GM19240 (cell line): ENCODE measurements at regions not wholly inside any gene's neighbourhood (a gene's known extent, or its start where the extent isn't known, plus 50 kb on each side); places are given as distances from the start of the nearest gene placed in this dataset.

Experiments used
- DNase-seq: peaks from one replicate; pipeline ENCODE4 v3.0.0; 2011; ENCODE audit warnings: low spot score; ENCODE audit not compliant: insufficient read length

DNA sequence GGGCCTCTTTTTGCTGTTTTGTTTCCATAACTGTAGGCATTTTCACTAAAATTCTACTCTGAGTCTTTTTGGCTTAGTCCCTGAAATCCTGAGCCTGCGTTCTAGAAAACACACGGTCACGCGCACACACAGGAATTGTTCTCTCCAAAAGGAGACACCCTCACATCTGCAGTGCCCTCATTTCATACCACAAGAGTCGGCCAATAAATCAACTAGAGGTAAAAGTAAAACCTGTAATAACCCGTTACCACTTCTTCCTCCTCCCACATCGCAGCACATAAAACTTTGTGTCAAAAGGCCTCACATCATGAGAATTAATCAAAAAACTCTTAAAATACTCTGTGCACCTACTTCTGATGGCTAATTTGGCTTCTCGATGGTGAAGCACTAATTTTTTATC lies 133.3 kb upstream of the MGMT start:
- no peak for DNase-seq

DNA sequence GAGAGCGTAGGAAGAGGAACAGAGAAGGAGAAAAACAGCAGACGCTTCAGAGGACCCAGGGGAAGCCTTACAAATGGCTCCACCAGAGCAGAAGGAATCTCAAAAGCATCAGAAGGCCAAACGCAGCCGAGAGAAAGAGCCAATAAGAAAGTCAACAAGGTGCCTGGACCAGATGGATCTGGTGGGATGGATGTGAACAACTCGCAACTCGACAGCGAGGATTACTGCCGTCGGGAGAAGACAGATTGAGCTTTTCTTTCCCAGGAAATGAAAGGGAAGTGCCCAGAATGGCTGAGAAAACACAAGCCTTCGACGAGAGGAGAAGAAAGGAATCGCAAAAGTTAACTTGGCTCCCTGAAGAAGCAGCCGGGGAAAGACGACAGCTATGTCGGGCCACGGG lies 132.8 kb upstream of the MGMT start:
- DNase-seq: no peak

DNA sequence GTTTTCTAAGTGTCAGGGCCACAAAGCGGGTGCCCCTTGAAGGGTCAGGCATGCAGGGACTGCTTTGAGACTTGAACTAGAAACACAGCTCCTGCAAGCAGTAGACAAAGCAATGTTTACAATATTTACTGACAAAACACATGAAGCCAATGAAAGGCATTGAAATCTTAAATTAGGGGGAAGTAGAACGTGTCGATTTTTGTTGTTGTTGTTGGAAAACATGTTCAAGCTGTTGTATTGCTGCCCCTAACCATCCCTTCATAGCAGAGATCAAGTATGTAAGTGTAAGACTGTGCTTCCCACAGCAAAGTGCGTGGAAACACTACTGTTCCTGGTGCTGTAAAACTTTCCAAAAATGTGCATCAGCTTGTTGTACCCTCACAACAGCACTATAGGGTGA lies 131.6 kb upstream of the MGMT start:
- DNase-seq: no peak

GRCh38 chr10:129335942-129336341 lies 131.1 kb upstream of the MGMT start:
- no peak for DNase-seq

DNA sequence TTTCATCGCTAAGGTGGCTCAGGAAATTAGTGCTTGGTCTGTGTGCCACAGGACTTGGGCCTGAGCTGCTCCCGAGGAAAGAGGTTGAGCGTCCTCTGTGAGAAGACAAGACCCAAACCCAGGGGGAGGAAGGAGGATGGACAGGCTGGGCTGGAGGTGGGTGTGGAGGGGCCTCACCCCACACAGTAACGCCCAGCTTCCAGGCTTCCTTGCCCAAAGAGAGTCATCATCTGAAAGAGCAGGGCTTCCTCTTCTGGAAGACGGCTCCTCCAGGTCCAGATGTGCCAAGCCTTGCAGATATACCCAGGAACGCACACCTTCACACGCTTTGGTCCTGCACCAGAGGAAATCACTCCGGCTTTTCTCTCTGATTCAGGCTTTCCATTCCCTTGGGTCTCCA lies 127.8 kb upstream of the MGMT start:
- no peak for DNase-seq

GRCh38 chr10:129339841-129340240 lies 127.2 kb upstream of the MGMT start:
- DNase-seq: no peak

DNA sequence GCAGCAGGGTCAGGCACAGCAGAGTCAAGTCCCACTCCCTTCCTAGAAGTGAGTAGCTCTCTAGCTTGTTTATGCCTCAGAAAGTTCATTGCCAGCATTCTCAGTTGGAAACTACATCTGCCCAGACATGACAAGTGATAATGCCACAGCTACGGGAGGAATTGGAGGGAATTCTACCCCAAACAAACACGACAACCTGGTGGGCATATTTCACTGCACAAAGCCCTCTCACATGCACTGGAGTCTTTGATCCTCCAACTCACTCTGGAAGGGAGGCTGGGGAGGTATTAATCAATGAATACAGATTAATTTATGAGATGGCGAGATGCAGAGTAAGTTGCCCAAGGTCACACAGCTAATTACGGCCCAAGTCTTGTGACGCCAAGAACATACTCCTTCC lies 126.0 kb upstream of the MGMT start:
- no peak for DNase-seq

GRCh38 chr10:129342385-129342784 lies 124.7 kb upstream of the MGMT start:
- DNase-seq: no peak

- DNase-seq: no peak
Observed at GRCh38 chr10:129343141-129343540, 123.9 kb upstream of the MGMT start.

DNA sequence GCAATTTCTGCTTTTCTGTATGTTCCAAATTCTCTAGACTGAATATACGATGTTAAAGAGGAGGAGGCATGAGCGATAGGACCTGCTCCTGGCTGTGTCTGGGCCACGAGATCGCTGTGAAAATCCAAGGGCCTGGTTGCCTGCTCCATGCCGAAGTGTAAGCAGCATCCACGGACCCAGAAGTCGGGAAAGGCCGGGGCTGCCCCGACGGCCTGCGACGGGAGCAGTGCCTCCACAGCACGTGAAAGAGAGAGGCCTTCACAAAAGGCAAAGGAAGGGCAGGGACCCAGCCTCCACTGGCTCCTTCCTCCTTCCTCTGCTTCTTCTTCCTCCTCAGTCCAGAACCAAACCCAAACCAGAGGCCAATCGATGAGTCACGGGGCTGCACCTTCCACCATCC lies 122.9 kb upstream of the MGMT start:
- DNase-seq: no peak

DNA sequence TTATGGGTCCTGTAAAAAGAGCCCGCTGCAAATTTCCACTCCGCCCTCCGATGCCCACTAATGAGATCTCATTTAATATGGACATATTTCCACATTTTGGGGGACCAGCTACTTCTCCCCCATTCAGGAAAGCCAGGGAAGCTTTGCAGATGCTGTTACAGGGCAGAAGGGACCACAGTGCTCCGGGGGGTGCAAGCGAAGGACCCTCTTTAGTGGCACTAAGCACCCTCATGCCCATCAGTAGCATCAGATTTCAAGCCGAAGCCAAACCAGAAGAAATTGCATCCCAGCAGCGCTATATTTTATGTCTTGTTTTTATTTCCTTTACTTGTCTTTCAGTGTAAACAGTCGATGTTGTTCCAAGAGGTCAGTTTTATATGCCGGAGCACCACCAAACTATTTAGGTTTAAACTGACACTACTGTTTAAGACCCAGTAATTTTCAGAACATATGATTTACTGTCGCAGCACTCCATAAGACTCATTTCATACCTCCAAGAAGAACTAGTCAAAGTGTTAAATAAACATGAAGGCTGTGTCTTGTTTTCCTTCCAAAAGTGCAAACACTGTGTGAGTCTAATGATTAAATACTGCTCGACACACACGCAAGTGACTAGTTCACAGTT lies 122.2 kb upstream of the MGMT start:
- DNase-seq: no peak

DNA sequence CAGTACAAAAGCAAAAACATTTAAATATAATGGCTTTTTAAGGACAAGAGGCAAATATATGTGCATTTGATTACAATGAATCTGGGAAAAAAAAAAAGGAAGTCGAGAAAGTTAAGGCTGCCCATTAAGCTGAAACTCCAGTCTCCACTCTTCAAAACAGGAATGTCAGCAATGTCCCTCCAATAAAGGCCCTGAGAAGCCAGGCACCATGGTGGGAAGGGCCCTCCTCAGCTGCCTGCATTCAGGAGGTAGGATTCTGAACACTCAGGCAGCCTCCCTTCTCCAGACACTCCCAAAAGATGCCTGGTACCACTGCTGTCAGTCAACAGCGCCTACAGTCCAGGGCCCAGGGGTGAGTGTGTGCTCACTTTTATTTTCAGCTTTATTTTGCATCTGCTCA lies 121.3 kb upstream of the MGMT start:
- DNase-seq: no peak

DNA sequence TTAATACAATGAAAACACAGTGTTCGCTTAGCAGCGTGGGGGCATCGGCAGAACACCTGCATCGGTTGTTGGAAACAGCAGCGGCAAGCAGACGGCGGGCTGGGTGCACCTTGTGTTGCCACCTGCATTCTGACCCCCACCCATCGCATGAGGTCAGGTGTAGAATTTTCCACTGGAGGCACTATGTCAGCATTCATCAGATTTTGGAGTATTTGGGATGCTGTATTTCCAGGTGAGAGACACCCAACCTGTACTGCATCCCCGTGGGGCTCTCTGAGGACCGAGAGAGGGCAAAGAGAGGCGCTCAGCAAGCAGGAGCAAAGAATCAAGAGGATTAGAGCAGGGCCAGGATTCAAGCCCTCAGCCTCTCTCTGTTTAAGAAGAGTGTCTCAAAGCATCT lies 116.4 kb upstream of the MGMT start:
- DNase-seq: no peak

DNA sequence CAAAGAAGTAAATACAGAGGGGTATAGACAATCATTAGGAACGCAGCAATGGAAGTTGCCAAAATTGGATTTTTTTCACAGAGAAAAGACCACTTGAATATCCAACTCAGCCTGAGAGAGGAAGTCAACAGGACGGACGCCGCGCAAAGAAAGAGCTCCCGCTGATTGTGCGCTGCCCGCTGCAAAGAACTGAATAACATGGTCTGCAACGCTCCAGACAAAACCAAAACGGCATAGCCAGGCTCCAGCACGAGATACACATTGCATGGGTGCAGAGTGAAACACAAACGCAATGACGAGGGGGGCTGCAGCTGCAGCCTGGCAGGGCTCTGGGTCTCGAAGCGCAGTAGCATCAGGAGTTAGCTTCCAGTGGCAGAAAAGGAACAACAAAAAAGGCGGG lies 113.9 kb upstream of the MGMT start:
- no peak for DNase-seq

DNA sequence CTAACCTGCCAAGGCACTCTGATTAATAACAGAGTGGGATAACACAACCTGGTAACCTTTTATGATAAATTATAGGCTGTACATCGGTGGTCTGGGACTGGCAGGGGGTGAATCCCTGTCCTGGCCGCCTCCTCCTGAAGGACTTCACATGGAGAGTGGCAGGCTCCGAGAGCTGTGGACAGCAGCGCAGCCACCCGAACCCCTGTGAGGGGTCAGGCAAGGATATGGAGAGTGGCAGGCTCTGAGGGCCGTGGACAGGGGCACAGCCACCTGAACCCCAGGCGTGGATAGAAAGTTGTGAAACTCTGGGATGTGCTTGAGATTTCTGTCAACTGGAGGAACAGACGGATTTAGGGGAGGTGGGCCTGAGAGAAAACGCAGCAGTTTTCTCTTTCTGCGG lies 107.0 kb upstream of the MGMT start:
- no peak for DNase-seq

GRCh38 chr10:129361676-129362376 lies 105.2 kb upstream of the MGMT start:
- no peak for DNase-seq

DNA sequence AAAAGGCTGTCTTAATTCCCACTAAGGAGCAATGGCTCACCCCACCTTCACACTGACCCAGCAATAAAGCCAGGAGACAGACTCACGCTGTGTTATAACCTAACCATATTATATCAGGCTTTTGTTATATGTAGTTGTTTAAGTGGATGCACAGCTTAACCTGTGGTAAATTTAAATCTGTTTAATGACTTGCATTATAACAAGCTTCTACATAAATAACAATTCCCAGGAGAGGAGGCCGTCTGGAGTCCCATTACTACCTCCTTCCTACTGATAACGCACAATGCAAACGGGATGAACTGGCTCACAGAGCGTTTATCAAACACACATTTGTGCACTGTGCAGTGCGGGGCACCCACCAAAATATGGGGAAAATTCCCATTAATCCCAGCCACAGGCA lies 102.1 kb upstream of the MGMT start:
- DNase-seq: no peak

- no peak for DNase-seq
Observed at GRCh38 chr10:129365767-129366402, 101.2 kb upstream of the MGMT start.

DNA sequence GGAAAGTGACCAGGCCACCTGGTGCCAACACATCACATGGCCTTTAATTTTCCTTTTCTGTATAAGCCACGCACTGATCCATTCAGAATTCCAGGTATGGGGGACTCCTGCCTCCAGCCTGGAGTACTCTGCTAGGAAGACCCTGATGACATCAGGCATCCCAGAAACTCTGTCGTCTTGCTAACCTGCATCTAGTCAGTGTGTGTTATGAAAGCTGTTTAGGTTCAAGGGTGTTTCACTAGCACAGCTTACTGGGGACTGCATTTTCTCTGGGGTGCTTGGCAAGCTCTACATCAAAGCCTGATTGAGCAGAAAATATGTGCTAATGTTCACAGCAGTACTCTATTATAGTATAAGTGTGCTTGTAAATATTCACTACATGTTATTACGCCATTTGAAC lies 100.6 kb upstream of the MGMT start:
- DNase-seq: no peak

- DNase-seq: no peak
Observed at GRCh38 chr10:129369566-129369965, 97.5 kb upstream of the MGMT start.

DNA sequence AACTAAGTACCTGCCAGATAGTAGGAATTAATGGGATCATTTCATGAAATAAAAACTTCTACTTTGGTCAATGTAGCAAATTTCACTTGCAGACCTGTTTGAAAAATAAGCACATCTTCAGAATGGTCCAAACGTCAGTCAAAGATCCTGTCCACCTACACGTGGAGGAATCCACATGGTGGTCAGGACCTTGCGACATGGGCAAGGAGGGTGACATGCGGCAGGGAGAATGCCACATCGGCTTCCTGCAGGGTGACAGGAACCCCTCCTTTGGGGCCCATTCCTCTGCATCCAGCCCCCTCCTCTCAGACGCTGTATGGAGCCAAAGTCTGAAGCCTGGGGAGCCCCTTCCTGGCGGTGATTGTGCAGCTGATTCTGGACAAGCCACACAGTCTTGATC lies 95.5 kb upstream of the MGMT start:
- DNase-seq: no peak

- DNase-seq: no peak
Observed at GRCh38 chr10:129372172-129372571, 94.9 kb upstream of the MGMT start.

DNA sequence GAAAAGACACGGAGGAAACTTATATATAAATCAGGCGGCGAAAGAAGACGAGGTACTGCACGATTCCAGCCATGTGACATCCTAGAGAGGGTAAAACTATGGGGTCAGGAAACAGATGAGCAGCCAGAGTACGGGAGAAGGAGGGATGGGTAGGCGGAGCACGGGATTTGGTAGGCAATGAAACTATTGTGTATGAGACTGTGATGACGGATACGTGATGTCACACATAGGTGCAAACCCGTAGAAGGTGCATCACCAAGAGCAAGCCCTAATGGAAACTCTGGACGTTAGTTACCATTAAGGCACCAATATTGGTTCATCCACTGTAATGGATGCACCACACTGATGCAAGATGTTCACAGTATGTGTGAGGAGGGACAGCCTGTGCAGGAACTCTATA lies 93.8 kb upstream of the MGMT start:
- no peak for DNase-seq
